Uterus (tissue), 3 donors: ENCODE measurements at regions not wholly inside any gene's neighbourhood (a gene's known extent, or its start where the extent isn't known, plus 50 kb on each side); places are given as distances from the start of the nearest gene placed in this dataset.
A peak's percentile ranks its signal among the peaks of the same experiment; 100 is the strongest.

ENCODE experiments used
- DNase-seq, 2 donors: peaks; one replicate each; pipeline ENCODE4 v3.0.0-alpha.2; 2019 to 2020
- H3K27ac ChIP-seq, 2 donors: fragments of 200-600 bp; sonication (generic); 1 replicate in 1 of 2; 2 replicates in 1 of 2; pipeline ENCODE4 v1.5.1; 2016 to 2018
- H3K27me3 ChIP-seq, 2 donors: fragments of 200-600 bp; sonication (generic); one replicate each; pipeline ENCODE4 v1.5.1; 2018 to 2019; ENCODE audit warnings: control low read depth in 1 of 2
- H3K36me3 ChIP-seq, 2 donors: fragments of 200-600 bp; sonication (generic); one replicate each; pipeline ENCODE4 v1.5.1; 2019; ENCODE audit warnings: control low read depth in 1 of 2
- H3K4me1 ChIP-seq, 2 donors: fragments of 200-600 bp; sonication (generic); one replicate each; pipeline ENCODE4 v1.5.1; 2018 to 2019; ENCODE audit warnings: control low read depth in 1 of 2
- H3K4me3 ChIP-seq, 2 donors: fragments of 200-600 bp; sonication (generic); 1 replicate in 1 of 2; 2 replicates in 1 of 2; pipeline ENCODE4 v1.5.1; 2018 to 2019; ENCODE audit warnings: mild to moderate bottlenecking in 1 of 2
- H3K9me3 ChIP-seq, 2 donors: fragments of 200-600 bp; sonication (generic); one replicate each; pipeline ENCODE4 v1.5.1; 2019; ENCODE audit warnings: control low read depth in 1 of 2
- CTCF ChIP-seq, 4 experiments: fragments of 200-600 bp in 2 of 4; fragments of 450-650 bp in 2 of 4; sonication (generic) in 2 of 4; IDR thresholded peaks; one replicate each; pipeline ENCODE4 v1.5.1; 2016 to 2019; ENCODE audit warnings: antibody characterized with exemption in 4 of 4, mild to moderate bottlenecking in 2 of 4, moderate library complexity in 1 of 4
- POLR2A ChIP-seq, 2 donors: fragments of 450-650 bp; IDR thresholded peaks; one replicate each; pipeline ENCODE4 v1.6.1; 2016; ENCODE audit warnings: antibody characterized with exemption in 2 of 2, mild to moderate bottlenecking in 1 of 2, moderate library complexity in 1 of 2
- intact Hi-C: fragments of 100-400 bp; cut with DNase I; formaldehyde crosslinking; loops from one replicate; pipeline ENCODE4 v1.15.1; 2023; ENCODE audit warnings: low total_unique reads
- donor health status: DM: yes; HTN: yes; CAD: no.

DNA sequence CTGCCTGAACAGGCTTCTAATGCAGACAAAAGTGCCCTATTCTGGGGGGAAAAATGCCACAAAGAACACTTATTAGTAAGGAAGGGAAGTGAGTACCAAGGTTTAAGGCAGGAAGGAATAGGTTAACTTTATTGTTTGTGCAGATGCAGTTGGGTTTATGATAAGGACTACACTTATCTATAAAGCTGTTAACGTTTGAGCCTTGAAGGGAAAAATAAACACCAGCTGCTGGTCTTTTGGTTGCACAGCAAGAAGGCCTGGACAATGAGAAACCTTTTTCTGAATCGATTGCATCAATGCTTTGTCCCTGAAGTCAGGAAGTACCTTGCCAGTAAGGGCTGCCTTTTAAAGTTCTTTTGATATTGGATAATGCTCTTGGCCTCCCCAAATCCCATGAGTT lies 407.8 kb downstream of the ATP23 start:
- Histone ChIP-seq H3K27me3 (no peaks in the 10 kb centered on the region), H3K9me3 (no peaks in the 10 kb centered on the region), H3K27ac (no peak overlapping the region), H3K36me3 (no peaks in the 10 kb centered on the region), H3K4me3 (no peak overlapping the region), H3K4me1 (no peaks in the 10 kb centered on the region)
- no peak for DNase-seq
- intact Hi-C loops, result no loop called here
- no peak for TF ChIP-seq POLR2A (IDR thresholded peaks at IDR 0.05)
- TF ChIP-seq CTCF (IDR thresholded peaks at IDR 0.05), result no peak

GRCh38 chr12:58356794-58357193 lies 415.4 kb downstream of the ATP23 start:
- TF ChIP-seq POLR2A (IDR thresholded peaks at IDR 0.05), result no peak
- no peak for TF ChIP-seq CTCF (IDR thresholded peaks at IDR 0.05)
- intact Hi-C loops, result no loop called here
- Histone ChIP-seq H3K9me3 (no peaks in the 10 kb centered on the region), H3K27ac (no peak overlapping the region), H3K4me1 (no peaks in the 10 kb centered on the region), H3K4me3 (no peak overlapping the region), H3K27me3 (no peaks in the 10 kb centered on the region), H3K36me3 (no peaks in the 10 kb centered on the region)
- DNase-seq, result no peak

DNA sequence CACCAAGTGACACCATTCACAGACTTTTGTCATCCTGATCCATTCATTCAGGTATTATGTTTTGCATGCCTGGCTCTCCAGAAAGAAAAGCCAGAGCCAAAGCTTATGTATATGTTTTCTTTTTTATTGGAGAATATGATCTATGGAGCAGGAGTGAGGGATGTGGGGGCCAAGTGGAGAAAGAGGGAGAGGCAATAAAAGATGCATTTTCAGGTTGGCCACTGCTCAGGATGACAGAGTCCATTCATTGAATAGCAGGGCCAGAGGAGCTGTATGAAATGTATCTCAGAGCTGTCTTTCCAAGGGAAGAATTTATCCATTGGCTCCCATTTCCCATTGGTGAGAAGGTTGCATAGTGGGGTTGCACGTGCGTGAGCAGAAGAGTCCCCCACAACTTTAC lies 416.1 kb downstream of the ATP23 start:
- intact Hi-C loops, result no loop called here
- Histone ChIP-seq H3K9me3 (no peaks in the 10 kb centered on the region), H3K36me3 (no peaks in the 10 kb centered on the region), H3K4me1 (no peaks in the 10 kb centered on the region), H3K27me3 (no peaks in the 10 kb centered on the region), H3K4me3 (no peak overlapping the region), H3K27ac (no peak overlapping the region)
- no peak for DNase-seq
- TF ChIP-seq CTCF (IDR thresholded peaks at IDR 0.05) (no peak), POLR2A (IDR thresholded peaks at IDR 0.05) (no peak)

GRCh38 chr12:58358369-58358768 lies 417.0 kb downstream of the ATP23 start:
- intact Hi-C loops, result no loop called here
- TF ChIP-seq POLR2A (IDR thresholded peaks at IDR 0.05) (no peak), CTCF (IDR thresholded peaks at IDR 0.05) (no peak)

DNA sequence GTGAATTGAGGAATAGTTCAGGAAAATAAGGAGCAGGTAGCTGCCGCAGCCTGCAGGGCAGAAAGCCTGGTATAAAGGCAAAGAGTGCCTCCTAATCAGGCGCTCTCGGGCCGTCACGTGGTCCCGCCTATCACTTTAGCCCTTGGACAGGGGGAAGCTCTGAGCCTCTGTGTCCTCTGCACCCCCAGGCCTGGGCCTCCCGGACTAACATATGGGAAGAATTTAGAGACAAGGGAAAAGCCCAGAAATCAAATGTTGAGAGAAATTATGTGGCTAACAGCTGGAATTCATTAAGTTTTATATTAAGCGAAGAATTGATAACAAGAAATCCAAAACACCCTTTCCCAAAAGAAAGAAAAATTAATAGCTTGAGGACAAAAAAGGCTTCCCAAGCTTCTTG lies 417.7 kb downstream of the ATP23 start:
- H3K4me3 ChIP-seq, result no peak overlapping the region
- H3K4me1 ChIP-seq, result no peaks in the 10 kb centered on the region
- H3K9me3 ChIP-seq, result no peaks in the 10 kb centered on the region
- H3K36me3 ChIP-seq, result no peaks in the 10 kb centered on the region
- H3K27me3 ChIP-seq, result no peaks in the 10 kb centered on the region
- H3K27ac ChIP-seq, result no peak overlapping the region
- TF ChIP-seq POLR2A (IDR thresholded peaks at IDR 0.05), result no peak
- no peak for TF ChIP-seq CTCF (IDR thresholded peaks at IDR 0.05)
- DNase-seq, result peak in 1 of 2 donors; percentile 13
- intact Hi-C loops, result no loop called here

More at GRCh38 chr12:58358369-58358768, 417.0 kb downstream of the ATP23 start:
- no peak overlapping the region for H3K4me3 ChIP-seq
- H3K36me3 ChIP-seq, result no peaks in the 10 kb centered on the region
- no peak overlapping the region for H3K27ac ChIP-seq
- H3K9me3 ChIP-seq, result no peaks in the 10 kb centered on the region
- H3K27me3 ChIP-seq, result no peaks in the 10 kb centered on the region
- no peak for DNase-seq
- H3K4me1 ChIP-seq, result no peaks in the 10 kb centered on the region
